ENCODE measurements at regions not wholly inside any gene's neighbourhood (a gene's known extent, or its start where the extent isn't known, plus 50 kb on each side); places are given as distances from the start of the nearest gene placed in this dataset.

DNA sequence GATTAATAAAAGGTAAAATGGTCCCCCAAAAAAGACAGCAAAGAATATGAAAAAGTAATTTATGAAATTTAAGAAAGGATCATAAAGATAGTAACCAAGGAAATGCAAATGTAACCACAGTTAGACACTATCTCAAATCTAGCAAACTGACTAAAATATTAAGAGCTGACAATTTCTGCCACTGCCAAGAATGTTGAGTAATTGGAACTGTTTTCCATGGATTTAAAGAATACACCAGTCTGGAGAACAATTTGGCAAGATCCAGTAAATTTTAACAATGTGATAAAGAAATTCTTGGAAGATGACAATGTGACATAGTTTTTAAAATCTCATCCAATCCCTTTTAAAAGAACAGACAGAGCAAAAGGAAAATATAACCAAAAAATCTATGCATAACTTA lies 798.0 kb upstream of the MGAT4C start:
- no peak for TF ChIP-seq POLR2AphosphoS5 (IDR thresholded peaks at IDR 0.05; ENCODE audit: insufficient read depth, low read depth, low read length)
- TF ChIP-seq, protein P1, sequence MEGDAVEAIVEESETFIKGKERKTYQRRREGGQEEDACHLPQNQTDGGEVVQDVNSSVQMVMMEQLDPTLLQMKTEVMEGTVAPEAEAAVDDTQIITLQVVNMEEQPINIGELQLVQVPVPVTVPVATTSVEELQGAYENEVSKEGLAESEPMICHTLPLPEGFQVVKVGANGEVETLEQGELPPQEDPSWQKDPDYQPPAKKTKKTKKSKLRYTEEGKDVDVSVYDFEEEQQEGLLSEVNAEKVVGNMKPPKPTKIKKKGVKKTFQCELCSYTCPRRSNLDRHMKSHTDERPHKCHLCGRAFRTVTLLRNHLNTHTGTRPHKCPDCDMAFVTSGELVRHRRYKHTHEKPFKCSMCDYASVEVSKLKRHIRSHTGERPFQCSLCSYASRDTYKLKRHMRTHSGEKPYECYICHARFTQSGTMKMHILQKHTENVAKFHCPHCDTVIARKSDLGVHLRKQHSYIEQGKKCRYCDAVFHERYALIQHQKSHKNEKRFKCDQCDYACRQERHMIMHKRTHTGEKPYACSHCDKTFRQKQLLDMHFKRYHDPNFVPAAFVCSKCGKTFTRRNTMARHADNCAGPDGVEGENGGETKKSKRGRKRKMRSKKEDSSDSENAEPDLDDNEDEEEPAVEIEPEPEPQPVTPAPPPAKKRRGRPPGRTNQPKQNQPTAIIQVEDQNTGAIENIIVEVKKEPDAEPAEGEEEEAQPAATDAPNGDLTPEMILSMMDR (IDR thresholded peaks at IDR 0.05; ENCODE audit: extremely low read depth in 1 of 2, insufficient read depth in 1 of 2, low read depth in 1 of 2, low read length in 2 of 2) = no peak
- TF ChIP-seq POLR2A (IDR thresholded peaks at IDR 0.05; ENCODE audit: low read depth, low read length) = no peak
- TF ChIP-seq, protein P2, sequence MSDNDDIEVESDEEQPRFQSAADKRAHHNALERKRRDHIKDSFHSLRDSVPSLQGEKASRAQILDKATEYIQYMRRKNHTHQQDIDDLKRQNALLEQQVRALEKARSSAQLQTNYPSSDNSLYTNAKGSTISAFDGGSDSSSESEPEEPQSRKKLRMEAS (IDR thresholded peaks at IDR 0.05; ENCODE audit: insufficient read depth, insufficient read length) = no peak
- TF ChIP-seq EZH2 (IDR thresholded peaks at IDR 0.05; ENCODE audit: borderline replicate concordance, low read depth, low read length, severe bottlenecking) = no peak
- no peak for TF ChIP-seq MYC (IDR thresholded peaks at IDR 0.05; ENCODE audit: low read depth, low read length)
- TF ChIP-seq JUN (IDR thresholded peaks at IDR 0.05; ENCODE audit: borderline replicate concordance, insufficient read depth, insufficient read length, low read depth) = no peak

Data from endothelial cell of umbilical vein (primary cell).